ENCODE measurements at regions not wholly inside any gene's neighbourhood (a gene's known extent, or its start where the extent isn't known, plus 50 kb on each side); places are given as distances from the start of the nearest gene placed in this dataset.
"Not testable (repeated sequence)": the region's sequence is repeated elsewhere in the genome, so short reads cannot be mapped to it uniquely, and the experiment has no call there.

DNA sequence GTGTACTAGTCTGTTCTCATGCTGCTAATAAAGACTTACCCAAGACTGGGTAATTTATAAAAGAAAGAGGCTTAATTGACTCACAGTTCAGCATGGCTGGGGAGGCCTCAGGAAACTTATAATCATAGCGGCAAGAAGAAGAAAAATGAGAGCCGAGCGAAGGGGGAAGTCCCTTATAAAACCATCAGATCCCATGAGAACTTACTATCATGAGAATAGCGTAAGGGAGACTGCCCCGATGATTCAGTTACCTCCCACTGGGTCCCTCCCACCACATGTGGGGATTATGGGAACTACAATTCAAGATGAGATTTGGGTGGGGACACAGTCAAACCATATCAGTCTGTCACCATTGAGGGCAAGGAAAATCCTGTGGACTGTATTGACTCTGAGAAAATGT is 121.8 kb upstream of the ATXN3L start:
- TF ChIP-seq, protein P1, sequence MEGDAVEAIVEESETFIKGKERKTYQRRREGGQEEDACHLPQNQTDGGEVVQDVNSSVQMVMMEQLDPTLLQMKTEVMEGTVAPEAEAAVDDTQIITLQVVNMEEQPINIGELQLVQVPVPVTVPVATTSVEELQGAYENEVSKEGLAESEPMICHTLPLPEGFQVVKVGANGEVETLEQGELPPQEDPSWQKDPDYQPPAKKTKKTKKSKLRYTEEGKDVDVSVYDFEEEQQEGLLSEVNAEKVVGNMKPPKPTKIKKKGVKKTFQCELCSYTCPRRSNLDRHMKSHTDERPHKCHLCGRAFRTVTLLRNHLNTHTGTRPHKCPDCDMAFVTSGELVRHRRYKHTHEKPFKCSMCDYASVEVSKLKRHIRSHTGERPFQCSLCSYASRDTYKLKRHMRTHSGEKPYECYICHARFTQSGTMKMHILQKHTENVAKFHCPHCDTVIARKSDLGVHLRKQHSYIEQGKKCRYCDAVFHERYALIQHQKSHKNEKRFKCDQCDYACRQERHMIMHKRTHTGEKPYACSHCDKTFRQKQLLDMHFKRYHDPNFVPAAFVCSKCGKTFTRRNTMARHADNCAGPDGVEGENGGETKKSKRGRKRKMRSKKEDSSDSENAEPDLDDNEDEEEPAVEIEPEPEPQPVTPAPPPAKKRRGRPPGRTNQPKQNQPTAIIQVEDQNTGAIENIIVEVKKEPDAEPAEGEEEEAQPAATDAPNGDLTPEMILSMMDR (conservative IDR thresholded peaks at IDR 0.05 in 1 of 2, IDR thresholded peaks at IDR 0.05 in 1 of 2; ENCODE audit: extremely low read depth in 1 of 2, insufficient read depth in 1 of 2, low read depth in 1 of 2, low read length in 2 of 2): not testable (repeated sequence)
- TF ChIP-seq EZH2 (IDR thresholded peaks at IDR 0.05; ENCODE audit: borderline replicate concordance, low read length): not testable (repeated sequence)

Measured in mammary epithelial cell (primary cell).